IMR-90 (cell line): ENCODE measurements at regions not wholly inside any gene's neighbourhood (a gene's known extent, or its start where the extent isn't known, plus 50 kb on each side); places are given as distances from the start of the nearest gene placed in this dataset.

Experiments
- ATAC-seq: fragments of 200-7000 bp; cut with Tn5 transposase; 2 replicates; pipeline ENCODE4 v1.9.1; 2020; ENCODE audit warnings: low read depth, mild to moderate bottlenecking, moderate library complexity
- BruUV-seq: library from RNA; stranded (reverse); fragments of 400-500 nt; replicated peaks from 2 replicates; lab custom pipeline; 2021; lab: Mats Ljungman, UMichigan
- CTCF ChIA-PET: fragments of 300-600 bp; formaldehyde crosslinking; extraction: SDS; loops from one replicate; lab custom pipeline; 2021; ENCODE audit warnings: antibody characterized with exemption; lab: Yijun Ruan, JAX
- POLR2A ChIA-PET: fragments of 300-600 bp; sonication (Branson Sonifier 250); formaldehyde crosslinking; loops from one replicate; lab custom pipeline; 2022; ENCODE audit warnings: antibody characterized with exemption; ENCODE audit not compliant: unreplicated experiment; lab: Charles Lee
- DNase-seq: peaks from one replicate; pipeline ENCODE4 v3.0.0; 2013
- H2AFZ ChIP-seq: replicated peaks from 2 replicates; pipeline ENCODE3; 2013; ENCODE audit warnings: low read length, mild to moderate bottlenecking; ENCODE audit not compliant: poor library complexity
- H2AK5ac ChIP-seq: 2 replicates; pipeline ENCODE4 v1.6.1; 2013; ENCODE audit warnings: low read depth, low read length, inconsistent platforms
- H2AK9ac ChIP-seq: replicated peaks from 2 replicates; pipeline ENCODE3; 2013; ENCODE audit warnings: mild to moderate bottlenecking, low read depth, low read length, moderate library complexity; ENCODE audit not compliant: poor library complexity
- H2BK120ac ChIP-seq: 2 replicates; pipeline ENCODE4 v1.6.1; 2013; ENCODE audit warnings: low read depth, low read length, inconsistent platforms
- H2BK15ac ChIP-seq: 3 replicates; pipeline ENCODE4 v1.6.1; 2013; ENCODE audit warnings: low read depth, low read length, inconsistent platforms
- H2BK20ac ChIP-seq: 2 replicates; pipeline ENCODE4 v1.6.1; 2013; ENCODE audit warnings: low read depth, mild to moderate bottlenecking, inconsistent platforms, low read length, moderate library complexity
- H2BK5ac ChIP-seq: 2 replicates; pipeline ENCODE4 v1.6.1; 2013; ENCODE audit warnings: mild to moderate bottlenecking, low read depth, low read length, inconsistent platforms; ENCODE audit not compliant: poor library complexity, severe bottlenecking
- H3K14ac ChIP-seq: replicated peaks from 2 replicates; pipeline ENCODE4 v1.6.1; 2013; ENCODE audit warnings: low read depth, low read length, inconsistent platforms
- H3K18ac ChIP-seq: 2 replicates; pipeline ENCODE4 v1.6.1; 2013; ENCODE audit warnings: low read depth, low read length, control low read depth
- H3K23ac ChIP-seq: 2 replicates; pipeline ENCODE4 v1.6.1; 2013; ENCODE audit warnings: low read depth, low read length, inconsistent platforms
- H3K27ac ChIP-seq: 2 replicates; pipeline ENCODE4 v1.5.1; 2013; ENCODE audit warnings: mild to moderate bottlenecking, control low read depth, low read length; ENCODE audit not compliant: insufficient read depth
- H3K27me3 ChIP-seq: 2 replicates; pipeline ENCODE4 v1.6.1; 2013; ENCODE audit warnings: low read length; ENCODE audit not compliant: control insufficient read depth, insufficient read depth
- H3K36me3 ChIP-seq: 2 replicates; pipeline ENCODE4 v1.6.1; 2013; ENCODE audit warnings: low read length, mixed read lengths; ENCODE audit not compliant: control insufficient read depth, insufficient read depth
- H3K4ac ChIP-seq: 2 replicates; pipeline ENCODE4 v1.6.1; 2013; ENCODE audit warnings: low read depth, low read length, inconsistent platforms
- H3K4me1 ChIP-seq: 2 replicates; pipeline ENCODE4 v1.6.1; 2013; ENCODE audit warnings: low read length, mixed read lengths; ENCODE audit not compliant: control insufficient read depth, insufficient read depth
- H3K4me2 ChIP-seq: 2 replicates; pipeline ENCODE4 v1.6.1; 2013; ENCODE audit warnings: low read depth, mild to moderate bottlenecking, control low read depth, low read length, moderate library complexity
- H3K4me3 ChIP-seq: 2 replicates; pipeline ENCODE4 v1.5.1; 2013; ENCODE audit warnings: low read depth, mild to moderate bottlenecking, control low read depth, low read length, moderate library complexity; ENCODE audit not compliant: insufficient read depth
- H3K56ac ChIP-seq: 2 replicates; pipeline ENCODE4 v1.6.1; 2013; ENCODE audit warnings: low read length, inconsistent platforms; ENCODE audit not compliant: insufficient read depth; ENCODE audit errors: extremely low read depth
- H3K79me1 ChIP-seq, 2 experiments: 2 replicates each; pipeline ENCODE4 v1.6.1; 2013; ENCODE audit warnings: low read length in 2 of 2, inconsistent platforms in 1 of 2, low read depth in 1 of 2
- H3K9ac ChIP-seq: 2 replicates; pipeline ENCODE4 v1.6.1; 2013; ENCODE audit warnings: low read depth, low read length, control low read depth
- H3K9me1 ChIP-seq: 2 replicates; pipeline ENCODE4 v1.6.1; 2013; ENCODE audit warnings: low read length, inconsistent platforms; ENCODE audit not compliant: insufficient read depth
- H3K9me3 ChIP-seq: 2 replicates; pipeline ENCODE4 v1.6.1; 2013; ENCODE audit warnings: low read length; ENCODE audit not compliant: control insufficient read depth, insufficient read depth
- H4K20me1 ChIP-seq: 2 replicates; pipeline ENCODE4 v1.6.1; 2013; ENCODE audit warnings: low read length, inconsistent platforms; ENCODE audit not compliant: insufficient read depth
- H4K5ac ChIP-seq: 2 replicates; pipeline ENCODE4 v1.6.1; 2013; ENCODE audit warnings: mild to moderate bottlenecking, low read depth, low read length, control low read depth
- H4K8ac ChIP-seq, 2 experiments: 2 replicates each; pipeline ENCODE4 v1.6.1; 2013; ENCODE audit warnings: low read depth in 2 of 2, low read length in 2 of 2, control low read depth in 1 of 2, inconsistent platforms in 1 of 2
- H4K91ac ChIP-seq: 2 replicates; pipeline ENCODE4 v1.6.1; 2013; ENCODE audit warnings: low read depth, low read length, inconsistent platforms; ENCODE audit not compliant: insufficient read depth
- CEBPB ChIP-seq: IDR thresholded peaks from 2 replicates; pipeline ENCODE4 v1.6.1; 2012; ENCODE audit warnings: low read depth, low read length, improper control_type of control experiment
- CHD1 ChIP-seq: IDR thresholded peaks from 2 replicates; pipeline ENCODE4 v1.6.1; 2012; ENCODE audit warnings: low read depth, low read length, improper control_type of control experiment
- MXI1 ChIP-seq: IDR thresholded peaks from 2 replicates; pipeline ENCODE4 v1.6.1; 2012; ENCODE audit warnings: low read depth, mild to moderate bottlenecking, low read length, moderate library complexity, borderline replicate concordance
- RFX5 ChIP-seq: IDR thresholded peaks from 2 replicates; pipeline ENCODE4 v1.8.0; 2012; ENCODE audit warnings: low read depth, mild to moderate bottlenecking, low read length, moderate library complexity
- dilution Hi-C: fragments of 300-500 bp; cut with HindIII; formaldehyde crosslinking; loops from one replicate; pipeline ENCODE4 v1.14.3; 2018; ENCODE audit warnings: low sequenced_read_pairs; ENCODE audit not compliant: unreplicated experiment
- in situ Hi-C: fragments of 300-500 bp; cut with MboI; formaldehyde crosslinking; loops from 3 replicates; pipeline ENCODE4 v1.14.3; 2019; ENCODE audit warnings: low sequenced_read_pairs, inconsistent platforms, mixed read lengths
- intact Hi-C: fragments of 100-400 bp; cut with micrococcal nuclease; formaldehyde crosslinking; loops from 2 replicates; pipeline ENCODE4 v1.10.0; 2022
- TF ChIP-seq, protein P1 (sequence below): fragments of 150-350 bp; IDR thresholded peaks from 2 replicates; pipeline ENCODE4 v1.6.1; 2017; ENCODE audit warnings: mild to moderate bottlenecking, antibody characterized with exemption, low read length, low read depth
- TF ChIP-seq, protein P2 (sequence below): conservative IDR thresholded peaks from 2 replicates; pipeline ENCODE4 v1.5.1; 2012; ENCODE audit warnings: mild to moderate bottlenecking, low read depth, low read length, improper control_type of control experiment

DNA sequence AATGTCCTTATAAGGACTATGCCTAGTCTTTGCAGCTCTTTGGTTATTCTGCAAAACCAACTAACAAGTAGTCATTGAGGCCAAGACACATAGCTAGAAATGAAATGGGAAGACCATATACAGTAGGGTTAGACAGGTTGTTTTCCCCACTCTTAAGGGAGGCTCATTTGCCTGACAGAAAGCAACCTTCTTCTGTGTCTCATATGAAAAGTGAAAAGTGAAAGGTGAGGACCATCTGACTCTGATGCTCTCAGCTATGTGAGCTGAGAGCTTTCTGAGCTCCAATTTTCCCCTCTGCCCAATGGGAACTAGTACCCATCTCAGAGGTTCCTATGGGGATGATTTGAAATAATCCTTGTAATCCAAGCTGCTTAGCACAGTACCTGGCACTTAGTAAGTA is 142.0 kb upstream of the BDNF start:
- no peak overlapping the region for H2AK9ac ChIP-seq
- H3K27me3 ChIP-seq = no peaks in the 10 kb centered on the region
- intact Hi-C loops = no loop called here
- no peak overlapping the region for H3K27ac ChIP-seq
- H3K4me3 ChIP-seq = no peak overlapping the region
- dilution Hi-C loops = no loop called here
- no peak overlapping the region for H4K5ac ChIP-seq
- no peak overlapping the region for H2BK120ac ChIP-seq
- no peaks in the 10 kb centered on the region for H3K36me3 ChIP-seq
- H3K4me1 ChIP-seq = peaks cover 7% of the 10 kb centered on the region
- no peak overlapping the region for H4K8ac ChIP-seq
- no peak overlapping the region for H3K4ac ChIP-seq
- H2BK15ac ChIP-seq = no peak overlapping the region
- H3K79me1 ChIP-seq = no peaks in the 10 kb centered on the region
- in situ Hi-C loops = no loop called here
- H3K9me3 ChIP-seq = peaks cover 4% of the 10 kb centered on the region; the same call in 1 of the 2 replicates
- H2BK20ac ChIP-seq = no peak overlapping the region
- CTCF ChIA-PET = no interaction called here
- no peak overlapping the region for H3K56ac ChIP-seq
- H2BK5ac ChIP-seq = no peak overlapping the region
- H2AFZ ChIP-seq = no peak overlapping the region
- no peak overlapping the region for H3K18ac ChIP-seq
- no peak overlapping the region for H2AK5ac ChIP-seq
- ATAC-seq (no peak), DNase-seq (no peak)
- BruUV-seq = no TSS peak
- no peak for TF ChIP-seq MXI1
- no peak for TF ChIP-seq RFX5
- TF ChIP-seq CHD1 = no peak
- TF ChIP-seq CEBPB = no peak
- TF ChIP-seq, protein P1, sequence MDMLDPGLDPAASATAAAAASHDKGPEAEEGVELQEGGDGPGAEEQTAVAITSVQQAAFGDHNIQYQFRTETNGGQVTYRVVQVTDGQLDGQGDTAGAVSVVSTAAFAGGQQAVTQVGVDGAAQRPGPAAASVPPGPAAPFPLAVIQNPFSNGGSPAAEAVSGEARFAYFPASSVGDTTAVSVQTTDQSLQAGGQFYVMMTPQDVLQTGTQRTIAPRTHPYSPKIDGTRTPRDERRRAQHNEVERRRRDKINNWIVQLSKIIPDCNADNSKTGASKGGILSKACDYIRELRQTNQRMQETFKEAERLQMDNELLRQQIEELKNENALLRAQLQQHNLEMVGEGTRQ = no peak
- TF ChIP-seq, protein P2, sequence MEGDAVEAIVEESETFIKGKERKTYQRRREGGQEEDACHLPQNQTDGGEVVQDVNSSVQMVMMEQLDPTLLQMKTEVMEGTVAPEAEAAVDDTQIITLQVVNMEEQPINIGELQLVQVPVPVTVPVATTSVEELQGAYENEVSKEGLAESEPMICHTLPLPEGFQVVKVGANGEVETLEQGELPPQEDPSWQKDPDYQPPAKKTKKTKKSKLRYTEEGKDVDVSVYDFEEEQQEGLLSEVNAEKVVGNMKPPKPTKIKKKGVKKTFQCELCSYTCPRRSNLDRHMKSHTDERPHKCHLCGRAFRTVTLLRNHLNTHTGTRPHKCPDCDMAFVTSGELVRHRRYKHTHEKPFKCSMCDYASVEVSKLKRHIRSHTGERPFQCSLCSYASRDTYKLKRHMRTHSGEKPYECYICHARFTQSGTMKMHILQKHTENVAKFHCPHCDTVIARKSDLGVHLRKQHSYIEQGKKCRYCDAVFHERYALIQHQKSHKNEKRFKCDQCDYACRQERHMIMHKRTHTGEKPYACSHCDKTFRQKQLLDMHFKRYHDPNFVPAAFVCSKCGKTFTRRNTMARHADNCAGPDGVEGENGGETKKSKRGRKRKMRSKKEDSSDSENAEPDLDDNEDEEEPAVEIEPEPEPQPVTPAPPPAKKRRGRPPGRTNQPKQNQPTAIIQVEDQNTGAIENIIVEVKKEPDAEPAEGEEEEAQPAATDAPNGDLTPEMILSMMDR = no peak
- H3K9ac ChIP-seq = no peak overlapping the region
- H3K23ac ChIP-seq = no peak overlapping the region
- POLR2A ChIA-PET = no interaction called here
- H4K91ac ChIP-seq = no peak overlapping the region
- no peak overlapping the region for H3K14ac ChIP-seq
- H3K9me1 ChIP-seq = no peaks in the 10 kb centered on the region
- H3K4me2 ChIP-seq = no peak overlapping the region
- H4K20me1 ChIP-seq = no peaks in the 10 kb centered on the region
